Spleen (tissue), 7 donors: ENCODE measurements at regions not wholly inside any gene's neighbourhood (a gene's known extent, or its start where the extent isn't known, plus 50 kb on each side); places are given as distances from the start of the nearest gene placed in this dataset.

Experiments used
- CTCF ChIP-seq, 11 experiments: fragments of 200-600 bp in 7 of 11; fragments of 450-650 bp in 4 of 11; sonication (generic) in 4 of 11; IDR thresholded peaks in 8 of 11; conservative IDR thresholded peaks in 3 of 11; 1 replicate in 7 of 11; 2 replicates in 4 of 11; pipeline versions ENCODE4 v1.4.0 to v1.8.0; 2016 to 2021; ENCODE audit warnings: antibody characterized with exemption in 11 of 11, inconsistent platforms in 4 of 11, mild to moderate bottlenecking in 1 of 11
- POLR2A ChIP-seq, 3 donors: fragments of 450-650 bp; IDR thresholded peaks; one replicate each; pipeline ENCODE4 v1.5.1; 2017; ENCODE audit warnings: antibody characterized with exemption in 3 of 3, mild to moderate bottlenecking in 1 of 3
- POLR2AphosphoS5 ChIP-seq, 3 donors: sonication (generic); formaldehyde crosslinking; IDR thresholded peaks; one replicate each; pipeline ENCODE4 v1.5.1; 2017; ENCODE audit warnings: antibody characterized with exemption in 3 of 3
- donor health status: DM: no; HTN: no; CAD: no; lungs with moderate emphysema.
- donor health status: DM: no; HTN: no; CAD: no.
- donor health status: DM: no; HTN: no; CAD: no.

GRCh38 chr3:94596887-94597566 lies 534.2 kb downstream of the NSUN3 start:
- TF ChIP-seq POLR2AphosphoS5 (IDR thresholded peaks at IDR 0.05) (no peak), CTCF (IDR thresholded peaks at IDR 0.05 in 8 of 11, conservative IDR thresholded peaks at IDR 0.05 in 3 of 11) (no peak), POLR2A (IDR thresholded peaks at IDR 0.05) (no peak)
